KMS-11 (cell line): ENCODE measurements at regions not wholly inside any gene's neighbourhood (a gene's known extent, or its start where the extent isn't known, plus 50 kb on each side); places are given as distances from the start of the nearest gene placed in this dataset.
A peak's percentile ranks its signal among the peaks of the same experiment; 100 is the strongest.

Experiments used
- H2AFZ ChIP-seq: fragments of 200-600 bp; sonication (generic); 2 replicates; pipeline ENCODE4 v1.6.1; 2016; ENCODE audit warnings: antibody characterized with exemption, mixed run types, low read depth
- H3K27ac ChIP-seq: fragments of 200-600 bp; sonication (generic); 2 replicates; pipeline ENCODE4 v1.6.1; 2016; ENCODE audit warnings: mild to moderate bottlenecking, mixed run types
- H3K27me3 ChIP-seq: fragments of 200-600 bp; sonication (generic); 2 replicates; pipeline ENCODE4 v1.6.1; 2017; ENCODE audit warnings: mild to moderate bottlenecking, low read depth, mixed run types, moderate library complexity; ENCODE audit not compliant: insufficient read depth
- H3K36me3 ChIP-seq: fragments of 200-600 bp; sonication (generic); 2 replicates; pipeline ENCODE4 v1.6.1; 2017; ENCODE audit warnings: mild to moderate bottlenecking, mixed run types; ENCODE audit not compliant: insufficient read depth
- H3K4me1 ChIP-seq: fragments of 200-600 bp; sonication (generic); 2 replicates; pipeline ENCODE4 v1.6.1; 2016; ENCODE audit warnings: mild to moderate bottlenecking, low read depth, mixed run types; ENCODE audit not compliant: poor library complexity, severe bottlenecking
- H3K4me2 ChIP-seq: fragments of 200-600 bp; sonication (generic); 2 replicates; pipeline ENCODE4 v1.7.0; 2016; ENCODE audit warnings: mild to moderate bottlenecking, mixed run types
- H3K4me3 ChIP-seq: fragments of 200-600 bp; sonication (generic); IDR thresholded peaks from 2 replicates; pipeline ENCODE4 v1.6.1; 2017; ENCODE audit warnings: low read depth, low read length, mixed read lengths; ENCODE audit not compliant: insufficient read depth
- H3K79me2 ChIP-seq: fragments of 200-600 bp; sonication (generic); 2 replicates; pipeline ENCODE4 v1.6.1; 2016; ENCODE audit warnings: low read depth, mixed run types; ENCODE audit not compliant: insufficient read depth
- H3K9ac ChIP-seq: fragments of 200-600 bp; sonication (generic); 2 replicates; pipeline ENCODE4 v1.6.1; 2016; ENCODE audit warnings: mild to moderate bottlenecking, mixed run types
- H4K20me1 ChIP-seq: fragments of 200-600 bp; sonication (generic); 2 replicates; pipeline ENCODE4 v1.6.1; 2016; ENCODE audit warnings: mild to moderate bottlenecking, mixed run types; ENCODE audit not compliant: insufficient read depth
- TF ChIP-seq, protein P1 (sequence below): fragments of 200-600 bp; sonication (generic); conservative IDR thresholded peaks from 2 replicates; pipeline ENCODE4 v1.6.1; 2017; ENCODE audit warnings: low read depth, mild to moderate bottlenecking, antibody characterized with exemption, low read length, moderate library complexity, mixed read lengths

DNA sequence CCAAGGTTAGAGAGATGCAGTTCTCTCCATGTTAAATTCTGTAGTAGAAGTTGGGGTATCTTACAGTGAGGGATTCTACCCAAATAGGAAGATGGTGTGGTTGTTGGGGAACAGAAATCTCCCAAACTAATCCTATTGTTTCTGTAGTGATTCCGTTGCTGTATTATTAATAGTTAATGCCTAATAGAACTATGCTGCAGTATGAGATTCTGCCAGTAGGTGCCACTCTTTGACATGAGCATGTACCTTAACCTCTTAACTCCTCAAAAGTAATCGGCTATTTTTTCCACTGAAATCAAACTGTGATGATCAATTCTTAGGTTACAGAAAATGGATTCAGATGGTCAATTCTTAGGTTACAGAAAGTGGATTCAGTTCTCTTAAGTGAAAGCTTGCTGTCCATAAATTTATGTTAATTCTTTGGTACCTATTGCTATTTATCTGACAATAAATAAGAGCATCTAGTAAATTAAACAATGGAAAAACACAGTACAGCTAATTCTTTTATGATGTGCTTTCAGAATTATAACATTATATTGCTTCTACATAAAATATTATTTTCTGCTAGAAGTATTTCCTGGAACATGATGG lies 97.9 kb upstream of the DLX2 start:
- H3K9ac ChIP-seq: no peak overlapping the region
- no peak overlapping the region for H3K4me2 ChIP-seq
- TF ChIP-seq, protein P1, sequence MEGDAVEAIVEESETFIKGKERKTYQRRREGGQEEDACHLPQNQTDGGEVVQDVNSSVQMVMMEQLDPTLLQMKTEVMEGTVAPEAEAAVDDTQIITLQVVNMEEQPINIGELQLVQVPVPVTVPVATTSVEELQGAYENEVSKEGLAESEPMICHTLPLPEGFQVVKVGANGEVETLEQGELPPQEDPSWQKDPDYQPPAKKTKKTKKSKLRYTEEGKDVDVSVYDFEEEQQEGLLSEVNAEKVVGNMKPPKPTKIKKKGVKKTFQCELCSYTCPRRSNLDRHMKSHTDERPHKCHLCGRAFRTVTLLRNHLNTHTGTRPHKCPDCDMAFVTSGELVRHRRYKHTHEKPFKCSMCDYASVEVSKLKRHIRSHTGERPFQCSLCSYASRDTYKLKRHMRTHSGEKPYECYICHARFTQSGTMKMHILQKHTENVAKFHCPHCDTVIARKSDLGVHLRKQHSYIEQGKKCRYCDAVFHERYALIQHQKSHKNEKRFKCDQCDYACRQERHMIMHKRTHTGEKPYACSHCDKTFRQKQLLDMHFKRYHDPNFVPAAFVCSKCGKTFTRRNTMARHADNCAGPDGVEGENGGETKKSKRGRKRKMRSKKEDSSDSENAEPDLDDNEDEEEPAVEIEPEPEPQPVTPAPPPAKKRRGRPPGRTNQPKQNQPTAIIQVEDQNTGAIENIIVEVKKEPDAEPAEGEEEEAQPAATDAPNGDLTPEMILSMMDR: peak; percentile 48

DNA sequence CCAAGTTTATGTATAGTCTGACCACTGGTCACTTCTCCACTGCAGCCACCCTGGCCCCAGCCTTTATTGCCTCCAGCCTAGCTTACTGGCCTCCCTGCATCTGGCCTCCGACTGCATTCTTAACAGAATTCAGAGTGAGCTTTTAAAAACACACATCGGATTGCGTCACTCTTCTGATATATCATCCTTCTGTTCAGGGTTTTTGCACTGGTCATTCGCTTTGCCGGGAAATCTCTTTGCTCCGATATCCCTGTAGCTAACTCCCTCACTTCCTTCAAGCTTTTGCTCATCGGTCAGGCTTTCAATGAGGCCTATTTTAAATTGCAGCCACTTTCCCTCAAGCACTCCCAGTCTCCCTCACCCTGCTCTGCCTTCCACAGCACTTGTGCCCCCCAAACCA lies 101.6 kb upstream of the DLX2 start:
- Histone ChIP-seq H3K27ac (no peak overlapping the region), H3K4me1 (no peaks in the 10 kb centered on the region)
- TF ChIP-seq, protein P1: no peak

More for the DNA sequence above, 97.9 kb upstream of the DLX2 start:
- Histone ChIP-seq H3K27me3 (no peaks in the 10 kb centered on the region), H3K79me2 (no peaks in the 10 kb centered on the region), H2AFZ (no peak overlapping the region), H3K4me1 (no peaks in the 10 kb centered on the region), H4K20me1 (no peaks in the 10 kb centered on the region), H3K36me3 (no peaks in the 10 kb centered on the region), H3K27ac (no peak overlapping the region), H3K4me3 (no peak overlapping the region)

DNA sequence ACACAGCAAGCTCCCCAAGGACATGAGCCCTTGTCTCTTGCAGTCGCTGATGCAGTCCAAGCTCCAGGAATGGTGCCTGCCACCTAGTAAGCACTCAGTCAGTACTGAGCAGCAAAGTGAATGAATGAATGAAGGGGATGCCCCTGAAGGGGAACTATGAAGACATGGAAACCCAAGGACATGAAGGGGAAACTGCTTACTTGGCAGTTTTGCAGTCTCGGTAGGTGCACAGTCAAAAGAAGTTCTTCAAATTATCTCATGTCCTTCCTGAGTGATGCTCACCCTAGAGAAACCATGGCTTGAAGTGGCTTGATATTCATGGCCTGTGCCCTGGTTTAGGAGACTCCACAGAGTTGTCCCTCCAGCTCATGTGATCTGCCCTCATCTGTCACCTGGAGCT lies 102.1 kb upstream of the DLX2 start:
- Histone ChIP-seq H3K4me1 (no peaks in the 10 kb centered on the region), H3K4me2 (no peak overlapping the region), H3K79me2 (no peaks in the 10 kb centered on the region), H3K9ac (no peak overlapping the region), H3K27ac (no peak overlapping the region), H2AFZ (no peak overlapping the region), H3K4me3 (no peak overlapping the region), H4K20me1 (no peaks in the 10 kb centered on the region), H3K27me3 (no peaks in the 10 kb centered on the region), H3K36me3 (no peaks in the 10 kb centered on the region)
- TF ChIP-seq, protein P1: no peak

More for the DNA sequence above, 101.6 kb upstream of the DLX2 start:
- no peak overlapping the region for H3K9ac ChIP-seq
- no peaks in the 10 kb centered on the region for H4K20me1 ChIP-seq
- H3K4me3 ChIP-seq: no peak overlapping the region
- no peaks in the 10 kb centered on the region for H3K79me2 ChIP-seq
- H3K4me2 ChIP-seq: no peak overlapping the region
- no peak overlapping the region for H2AFZ ChIP-seq
- H3K27me3 ChIP-seq: no peaks in the 10 kb centered on the region
- H3K36me3 ChIP-seq: no peaks in the 10 kb centered on the region

DNA sequence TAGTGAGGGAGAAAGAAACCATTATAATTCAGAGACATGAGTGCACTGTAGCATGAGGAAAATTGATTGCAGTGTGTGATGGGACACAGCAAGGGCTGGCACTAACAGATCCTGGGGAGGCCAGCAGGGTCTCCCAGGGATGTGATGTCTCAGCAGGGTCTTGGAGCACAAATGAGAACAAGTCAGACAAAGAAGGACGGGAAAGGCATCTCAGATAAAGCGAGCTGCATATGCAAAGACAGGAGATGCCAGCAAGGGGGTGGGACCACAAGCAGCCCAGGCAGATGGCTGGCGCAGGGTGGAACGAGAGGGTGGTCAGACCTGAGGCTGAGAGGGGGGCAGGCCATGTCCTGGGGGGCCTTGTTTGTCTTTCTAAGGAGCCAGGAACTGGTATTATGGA lies 102.6 kb upstream of the DLX2 start:
- H3K9ac ChIP-seq: no peak overlapping the region
- no peaks in the 10 kb centered on the region for H3K36me3 ChIP-seq
- H4K20me1 ChIP-seq: no peaks in the 10 kb centered on the region
- H3K4me3 ChIP-seq: no peak overlapping the region
- no peak overlapping the region for H3K4me2 ChIP-seq
- no peaks in the 10 kb centered on the region for H3K4me1 ChIP-seq
- TF ChIP-seq, protein P1: no peak
- no peaks in the 10 kb centered on the region for H3K27me3 ChIP-seq
- no peak overlapping the region for H3K27ac ChIP-seq
- no peak overlapping the region for H2AFZ ChIP-seq
- H3K79me2 ChIP-seq: no peaks in the 10 kb centered on the region
